Medulla oblongata (tissue), 1 donor: ENCODE measurements at regions not wholly inside any gene's neighbourhood (a gene's known extent, or its start where the extent isn't known, plus 50 kb on each side); places are given as distances from the start of the nearest gene placed in this dataset.

Source experiments
- DNase-seq: peaks from one replicate; pipeline ENCODE4 v3.0.0-alpha.2; 2015; ENCODE audit errors: extremely low spot score

DNA sequence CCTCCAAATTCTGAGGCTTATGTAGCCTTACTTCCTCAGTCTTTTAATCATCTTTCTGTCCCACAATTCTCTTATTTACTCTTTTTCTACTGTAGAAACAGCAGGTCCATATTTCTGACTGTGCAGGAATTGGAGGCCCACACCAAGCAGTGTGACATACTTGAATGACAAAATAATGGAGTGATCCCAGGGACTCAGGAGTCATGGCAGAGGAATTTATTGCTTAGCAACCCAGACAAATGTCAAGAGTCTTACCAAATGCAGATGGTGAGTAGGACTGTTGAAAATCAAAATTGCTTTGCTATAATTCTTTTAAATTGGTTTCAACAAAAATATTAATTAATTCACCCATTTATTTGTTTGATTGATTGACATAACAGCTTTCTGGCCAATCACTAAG lies 59.9 kb downstream of the HTR1B start:
- DNase-seq, result no peak

DNA sequence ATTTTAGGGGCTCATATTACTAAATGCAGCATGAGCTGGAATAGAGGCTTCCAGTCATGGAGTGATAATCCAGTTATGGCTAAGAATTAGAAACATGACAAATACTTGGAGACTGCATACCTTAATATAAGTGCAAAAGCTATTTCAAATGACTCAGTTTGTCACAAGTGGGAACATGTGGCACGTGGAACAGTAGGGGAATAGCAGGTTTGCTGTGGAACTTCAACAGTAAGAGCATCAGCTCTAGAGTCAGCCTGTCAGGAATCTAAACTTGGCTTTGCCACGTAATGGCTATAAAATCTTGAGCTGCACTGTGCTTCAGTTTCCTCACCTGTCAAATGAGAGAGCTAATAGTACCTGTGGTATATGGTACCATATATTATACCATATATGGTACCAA lies 62.1 kb downstream of the HTR1B start:
- no peak for DNase-seq

DNA sequence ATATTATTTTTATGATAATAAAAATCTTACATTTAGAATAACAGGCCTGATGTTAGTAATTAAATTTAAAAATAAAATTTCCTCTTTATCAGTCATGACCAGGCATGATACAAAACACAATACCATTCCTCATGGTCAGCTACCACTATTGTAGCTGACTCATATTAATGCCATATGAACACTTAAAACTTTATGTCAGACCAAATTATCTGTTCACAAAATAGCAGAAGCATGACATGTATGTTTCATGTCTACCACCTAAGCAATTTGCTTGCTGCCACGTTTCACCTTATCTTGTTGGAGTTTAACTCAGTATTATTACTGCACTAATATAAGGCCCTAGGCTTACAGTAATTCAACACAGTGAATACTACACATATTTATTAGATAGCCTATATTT lies 65.7 kb downstream of the HTR1B start:
- DNase-seq, result no peak

DNA sequence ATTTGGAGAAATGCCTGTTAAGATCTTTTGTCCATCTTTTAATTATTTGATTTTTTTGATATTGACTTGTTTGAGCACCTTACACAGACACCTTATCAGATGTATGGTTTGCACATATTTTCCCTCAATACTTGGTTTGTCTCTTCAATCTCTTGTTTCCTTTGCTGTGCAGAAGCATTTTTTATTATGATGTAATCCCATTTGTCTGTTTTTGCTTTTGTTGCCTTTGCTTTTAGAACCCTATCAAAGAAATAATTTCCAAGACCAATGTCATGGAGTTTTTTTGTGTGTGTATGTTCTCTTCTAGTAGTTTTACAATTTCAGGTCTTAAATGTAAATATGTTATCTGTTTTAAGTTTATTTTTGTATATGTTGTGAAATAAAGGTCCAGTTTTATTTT lies 73.9 kb downstream of the HTR1B start:
- no peak for DNase-seq

DNA sequence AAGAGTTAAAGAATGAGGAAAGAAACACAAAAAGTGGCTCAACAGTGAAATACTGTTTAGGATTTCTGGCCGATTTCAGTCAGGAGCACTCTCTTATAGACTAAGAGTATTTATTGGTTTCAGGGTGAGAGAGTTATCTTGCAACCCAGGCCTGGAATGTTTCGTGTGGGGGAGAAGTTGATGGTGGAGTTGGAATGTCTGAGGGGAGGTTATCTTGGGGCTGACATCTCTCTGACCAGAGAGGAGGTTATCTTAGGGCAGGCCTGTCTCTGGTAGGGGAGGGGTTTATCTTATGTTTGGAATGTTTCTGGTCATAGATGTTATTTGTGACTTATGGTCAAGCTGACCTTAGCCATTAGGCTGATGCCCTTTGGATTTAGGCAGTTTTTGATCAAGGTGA lies 80.3 kb downstream of the HTR1B start:
- DNase-seq, result no peak

DNA sequence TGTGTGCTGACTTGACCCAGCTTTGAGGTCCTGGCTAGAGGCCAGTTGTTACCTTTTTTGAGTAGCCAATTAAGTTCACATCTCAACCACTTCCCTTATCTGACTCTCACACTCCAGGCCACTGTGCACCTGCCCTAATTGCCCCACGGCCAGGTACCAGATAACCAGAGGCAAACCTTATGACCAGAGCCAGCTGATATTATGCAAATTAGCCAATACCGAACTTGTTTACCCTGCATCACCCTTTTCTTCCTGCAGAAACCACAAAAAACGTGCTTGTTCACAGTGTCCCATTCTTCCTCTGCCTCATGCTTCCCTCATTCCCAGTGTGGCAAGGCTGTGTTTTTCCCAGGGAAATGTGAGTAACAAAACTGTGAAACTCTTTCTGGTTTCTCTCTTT lies 89.3 kb downstream of the HTR1B start:
- DNase-seq, result no peak

DNA sequence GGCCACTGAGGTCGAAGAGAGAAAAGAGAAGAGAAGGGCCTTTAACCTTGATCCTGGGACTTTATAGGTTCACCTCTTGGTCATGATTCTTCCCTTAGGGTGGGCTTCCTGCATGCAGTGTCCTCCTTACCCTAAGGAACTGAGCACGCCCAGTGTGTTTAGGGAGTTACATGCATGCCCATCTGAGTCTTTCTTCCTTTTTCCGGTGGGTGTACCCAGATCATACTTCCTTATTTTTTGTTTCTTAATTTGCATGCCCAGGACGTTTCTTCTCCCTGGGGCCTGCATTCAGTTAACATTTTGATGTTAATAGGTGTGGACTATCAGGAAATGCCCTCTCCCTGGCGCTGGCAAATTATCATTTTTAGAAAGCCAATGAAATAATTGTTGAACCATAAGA lies 91.5 kb downstream of the HTR1B start:
- DNase-seq, result no peak

DNA sequence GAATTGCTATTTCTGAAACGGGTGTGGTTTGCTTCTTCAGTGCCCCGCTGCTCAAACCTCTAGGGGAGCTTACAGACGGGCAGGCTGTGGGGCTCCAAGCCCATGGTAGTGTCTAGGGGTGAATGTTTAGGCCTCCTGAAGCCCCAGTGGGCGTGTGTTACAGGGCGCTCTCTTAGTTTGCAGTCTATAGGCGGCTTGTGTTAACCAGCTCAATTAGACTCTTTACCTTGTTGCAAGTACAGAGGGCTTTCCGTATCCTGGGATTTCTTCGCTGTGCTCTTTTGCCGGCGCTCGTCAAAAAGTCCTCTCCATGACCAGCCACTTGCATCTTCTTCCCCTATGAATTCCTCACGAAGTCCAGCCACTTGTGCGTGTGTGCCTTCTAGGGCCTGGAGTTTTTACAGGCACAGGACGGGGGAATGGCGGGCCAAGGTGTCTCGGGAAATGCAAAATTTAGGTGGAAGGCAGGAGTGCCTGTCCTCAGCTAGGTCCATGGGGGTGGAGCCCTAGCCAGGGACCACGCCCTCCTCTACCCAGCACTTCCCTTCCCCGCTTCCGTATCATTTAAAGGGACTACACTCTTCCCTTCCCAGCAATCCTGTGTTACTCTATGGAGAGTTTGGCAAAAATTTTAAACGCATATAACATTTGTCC lies 94.5 kb downstream of the HTR1B start:
- DNase-seq, result peak; percentile 6

DNA sequence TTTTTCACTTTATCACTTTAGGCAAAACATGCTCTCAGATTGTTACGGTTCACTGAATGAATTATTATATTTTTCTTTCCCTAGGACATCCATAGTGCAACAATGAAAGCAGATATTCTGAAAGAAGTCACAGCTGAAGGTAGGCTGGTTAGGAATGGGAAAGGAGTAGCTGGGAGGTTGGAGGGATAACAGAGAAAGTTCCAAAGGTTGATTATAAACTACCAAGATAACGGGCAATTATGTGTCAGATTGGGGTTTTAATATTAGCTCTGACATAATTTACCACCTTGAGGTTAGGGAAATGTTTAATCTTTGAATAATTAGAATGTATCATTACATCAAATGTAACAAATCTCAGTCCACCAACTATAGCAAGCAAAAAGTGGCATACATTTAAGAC lies 96.5 kb downstream of the HTR1B start:
- no peak for DNase-seq

DNA sequence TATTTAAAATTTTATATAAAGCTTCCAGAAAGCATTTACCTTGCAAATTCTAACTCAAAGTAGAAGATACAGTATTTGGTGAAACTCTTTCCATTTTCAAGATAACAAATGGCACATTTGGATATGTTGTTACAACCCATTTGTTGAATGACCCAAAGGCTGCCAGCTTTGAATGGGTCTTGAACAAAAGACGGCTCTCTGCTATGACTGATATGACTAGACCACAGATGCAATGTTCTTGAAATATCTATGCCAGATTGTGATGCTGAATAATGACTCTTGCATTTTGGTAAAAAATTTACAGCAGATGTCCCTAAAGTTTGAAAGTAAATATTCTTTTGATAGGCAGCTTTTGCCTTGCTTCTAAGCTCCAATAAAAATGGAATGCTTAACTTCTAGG lies 99.6 kb downstream of the HTR1B start:
- no peak for DNase-seq

DNA sequence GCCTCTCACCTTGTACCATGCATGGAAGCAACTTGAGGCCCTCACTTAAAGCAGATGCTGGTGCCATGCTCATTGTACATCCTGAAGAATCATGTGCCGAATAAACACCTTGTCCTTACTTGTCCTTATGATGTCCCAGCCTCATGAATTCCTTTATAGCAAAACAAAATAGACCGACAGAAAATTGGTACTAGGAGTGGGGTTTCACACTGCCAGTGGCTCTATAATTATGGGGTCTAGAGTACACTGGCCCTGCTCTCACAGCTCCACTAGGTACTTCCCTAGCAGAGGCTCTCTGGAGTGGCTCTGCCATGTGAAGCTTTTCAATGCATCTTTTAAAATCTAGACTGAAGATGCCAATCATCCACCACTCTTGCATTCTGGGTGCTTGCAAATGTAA lies 101.2 kb downstream of the HTR1B start:
- DNase-seq, result no peak

DNA sequence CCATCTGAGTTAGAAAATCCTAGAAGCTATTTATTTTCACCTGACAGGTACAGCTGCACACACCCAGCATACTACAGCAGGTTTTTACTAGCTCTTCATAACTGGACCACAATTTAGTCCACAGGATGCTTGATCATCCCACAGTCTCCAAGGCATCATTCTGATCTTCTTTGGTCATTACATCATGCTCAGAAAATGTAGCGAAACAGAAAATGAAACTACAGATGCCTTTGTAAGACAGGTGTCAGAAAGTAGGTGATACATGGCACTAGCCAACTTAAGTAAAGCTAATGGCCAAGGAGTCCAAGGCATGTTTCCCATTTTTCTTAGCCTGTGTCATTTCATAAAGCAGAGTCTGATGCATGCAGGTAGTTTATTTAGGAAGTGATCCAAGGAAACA lies 102.3 kb downstream of the HTR1B start:
- no peak for DNase-seq

DNA sequence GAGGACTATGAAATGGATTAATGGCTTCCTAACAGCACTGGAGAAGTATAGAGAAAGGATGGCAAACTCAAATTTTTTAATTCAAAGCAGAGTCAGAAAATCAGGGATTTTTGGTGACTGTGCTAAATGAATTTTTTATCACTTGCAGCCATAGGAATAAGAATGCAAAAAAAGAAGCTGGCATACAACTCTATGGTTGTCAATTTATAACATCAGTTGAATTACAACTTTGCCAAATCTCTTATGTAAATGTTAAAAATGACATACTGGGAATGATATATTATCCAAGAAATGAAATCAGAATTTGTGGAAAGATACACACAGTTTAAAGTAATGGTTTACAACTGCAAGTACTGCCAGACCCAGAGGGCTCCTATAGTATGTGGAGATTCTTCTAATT lies 106.5 kb downstream of the HTR1B start:
- DNase-seq, result no peak

DNA sequence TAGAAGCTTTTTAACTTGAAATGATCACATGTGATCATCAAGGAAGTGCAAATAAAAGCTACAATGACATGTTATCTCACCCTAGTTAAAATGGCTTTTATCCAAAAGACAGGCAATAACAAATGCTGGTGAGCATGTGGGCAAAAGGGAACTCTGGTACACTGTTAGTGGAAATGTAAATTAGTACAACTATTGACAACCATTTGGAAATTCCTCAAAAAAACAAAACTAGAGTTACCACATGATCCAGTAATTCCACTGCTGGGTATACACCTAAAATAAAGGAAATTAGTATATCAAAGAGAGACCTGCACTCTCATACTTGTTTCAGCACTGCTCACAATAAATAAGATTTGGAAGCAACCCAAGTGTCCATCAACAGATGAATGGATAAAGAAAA lies 108.7 kb downstream of the HTR1B start:
- DNase-seq, result no peak

DNA sequence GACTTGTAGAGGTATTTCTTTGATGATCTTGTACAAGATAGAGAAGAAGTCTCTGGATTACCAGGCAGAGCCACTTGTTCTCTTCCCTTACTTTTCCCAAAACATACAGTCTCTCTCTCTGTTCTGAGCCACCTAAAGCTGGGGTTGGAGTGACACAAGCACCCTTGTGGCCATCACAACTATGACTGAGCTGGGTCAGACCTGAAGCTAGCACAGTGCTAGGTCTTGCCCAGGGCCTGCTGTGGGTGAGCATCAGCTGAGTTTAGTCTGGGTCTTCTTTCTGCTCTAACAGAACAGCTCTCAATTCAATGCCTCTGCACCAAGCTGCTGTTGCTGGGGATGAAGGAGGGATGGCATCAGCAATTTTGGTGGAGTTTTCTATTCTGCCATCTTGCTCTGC lies 110.2 kb downstream of the HTR1B start:
- DNase-seq, result no peak

DNA sequence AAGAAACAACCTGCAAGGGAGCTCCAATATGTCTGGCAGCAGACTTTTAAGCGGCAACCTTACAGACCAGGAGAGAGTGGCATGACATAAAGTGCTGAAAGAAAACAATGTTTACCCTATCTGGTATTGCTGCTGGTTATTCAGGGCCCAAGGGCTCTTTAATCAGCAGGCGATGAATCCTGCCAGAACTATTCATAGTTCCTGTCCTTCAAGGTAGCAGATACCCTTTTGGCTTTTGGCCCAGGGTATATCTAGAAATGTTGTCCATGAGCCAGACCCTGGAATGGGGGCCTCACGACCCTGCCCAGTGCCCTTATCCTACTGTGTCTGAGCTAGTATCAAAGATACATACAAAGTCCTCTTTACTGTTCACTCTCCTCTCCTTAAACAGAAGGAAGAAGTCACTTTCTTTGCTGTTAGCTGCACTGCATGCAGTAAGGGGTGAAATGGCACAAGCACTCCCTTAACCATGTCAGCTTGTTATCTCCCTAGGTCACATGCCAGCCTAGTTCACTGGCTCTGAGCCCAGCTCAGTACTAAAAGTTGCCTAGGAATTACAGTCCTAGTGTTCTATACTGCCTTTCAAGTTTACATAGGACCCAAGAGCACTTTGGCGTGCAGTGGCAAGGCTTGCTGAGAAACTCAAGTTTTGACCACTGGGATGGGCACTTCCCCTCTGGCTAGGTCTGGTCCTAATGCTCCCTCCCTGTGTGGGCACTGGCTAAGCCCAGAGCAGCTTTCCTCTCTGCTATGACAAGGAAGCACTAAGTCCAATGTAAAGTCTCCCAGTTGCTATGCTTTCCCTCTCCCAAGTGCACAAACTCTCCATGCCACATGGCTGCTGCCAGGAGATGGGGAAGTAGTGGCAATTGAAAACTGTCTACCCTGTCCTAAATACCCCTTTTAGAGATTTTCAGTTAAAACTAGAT lies 122.0 kb downstream of the HTR1B start:
- no peak for DNase-seq

DNA sequence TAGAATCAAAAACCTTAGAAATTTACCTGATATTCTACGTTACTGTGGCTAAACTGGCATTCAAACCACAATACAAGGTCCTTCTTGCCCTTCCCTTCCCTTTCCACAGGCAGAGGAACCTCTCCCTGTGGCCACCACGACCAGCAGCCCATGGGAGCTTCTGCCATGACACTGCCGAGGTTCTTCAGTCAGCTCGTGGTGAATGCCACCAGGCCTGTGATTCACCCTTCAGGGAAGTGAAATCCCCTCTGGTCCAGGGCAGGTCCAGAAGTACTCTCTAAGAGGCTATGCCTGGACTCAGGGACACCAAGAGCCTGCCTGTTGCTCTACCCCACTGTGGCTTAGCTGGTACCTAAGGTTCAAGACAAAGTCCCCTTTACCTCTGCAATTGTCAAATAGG lies 123.0 kb downstream of the HTR1B start:
- DNase-seq, result no peak

DNA sequence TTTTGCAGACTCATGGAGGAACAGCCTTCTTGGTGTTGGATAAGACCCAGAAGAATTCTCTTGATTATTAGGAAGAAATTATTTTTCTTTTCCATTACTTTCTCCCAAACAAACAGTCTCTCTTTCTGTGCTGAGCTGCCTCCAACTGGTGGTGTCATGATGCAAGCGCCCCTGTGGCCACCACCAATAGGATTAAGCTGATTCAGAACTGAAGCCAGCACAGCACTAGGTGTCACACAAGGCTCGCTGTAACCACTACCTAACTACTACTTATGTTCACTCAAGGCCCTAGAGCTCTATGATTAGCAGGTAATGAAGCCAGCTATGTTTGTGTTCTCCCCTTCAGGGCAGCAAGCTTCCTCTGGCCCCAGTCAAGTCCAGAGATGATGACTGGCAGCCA lies 123.4 kb downstream of the HTR1B start:
- no peak for DNase-seq

DNA sequence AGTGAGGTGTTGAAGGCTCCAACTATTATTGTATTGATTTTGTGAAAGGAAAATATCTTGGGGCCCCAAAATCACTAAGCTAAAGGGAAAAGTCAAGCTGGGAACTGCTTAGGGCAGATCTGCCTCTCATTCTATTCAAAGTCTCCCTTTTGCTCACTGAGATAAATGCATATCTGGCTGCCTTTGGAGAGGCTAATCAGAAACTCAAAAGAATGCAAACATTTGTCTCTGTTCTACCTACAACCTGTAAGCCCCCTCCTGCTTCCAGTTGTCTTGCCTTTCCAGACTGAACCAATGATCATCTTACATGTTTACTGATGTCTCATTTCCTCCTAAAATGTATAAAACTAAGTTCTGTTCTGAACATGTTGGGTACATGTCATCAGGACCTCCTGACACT lies 125.9 kb downstream of the HTR1B start:
- no peak for DNase-seq

DNA sequence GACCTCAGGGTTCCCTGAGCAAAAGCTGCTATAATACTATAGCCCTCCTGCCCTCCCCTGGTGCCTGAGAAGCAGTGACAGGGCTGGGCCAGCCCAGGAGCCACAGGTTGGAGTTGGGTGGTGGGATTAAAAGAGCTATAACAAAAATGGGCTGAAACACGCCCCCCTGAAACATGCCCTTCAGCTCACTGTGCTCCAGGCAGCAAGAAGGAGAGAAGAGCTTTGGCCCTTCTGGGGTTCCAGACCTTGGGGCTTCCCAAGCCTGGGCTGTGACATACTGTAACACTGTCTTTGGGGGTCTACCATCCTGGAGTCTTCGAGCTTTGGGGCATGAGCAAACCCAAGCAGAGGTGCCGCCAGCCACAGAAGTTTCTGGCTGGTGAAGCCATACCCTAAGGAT lies 129.2 kb downstream of the HTR1B start:
- DNase-seq, result no peak

DNA sequence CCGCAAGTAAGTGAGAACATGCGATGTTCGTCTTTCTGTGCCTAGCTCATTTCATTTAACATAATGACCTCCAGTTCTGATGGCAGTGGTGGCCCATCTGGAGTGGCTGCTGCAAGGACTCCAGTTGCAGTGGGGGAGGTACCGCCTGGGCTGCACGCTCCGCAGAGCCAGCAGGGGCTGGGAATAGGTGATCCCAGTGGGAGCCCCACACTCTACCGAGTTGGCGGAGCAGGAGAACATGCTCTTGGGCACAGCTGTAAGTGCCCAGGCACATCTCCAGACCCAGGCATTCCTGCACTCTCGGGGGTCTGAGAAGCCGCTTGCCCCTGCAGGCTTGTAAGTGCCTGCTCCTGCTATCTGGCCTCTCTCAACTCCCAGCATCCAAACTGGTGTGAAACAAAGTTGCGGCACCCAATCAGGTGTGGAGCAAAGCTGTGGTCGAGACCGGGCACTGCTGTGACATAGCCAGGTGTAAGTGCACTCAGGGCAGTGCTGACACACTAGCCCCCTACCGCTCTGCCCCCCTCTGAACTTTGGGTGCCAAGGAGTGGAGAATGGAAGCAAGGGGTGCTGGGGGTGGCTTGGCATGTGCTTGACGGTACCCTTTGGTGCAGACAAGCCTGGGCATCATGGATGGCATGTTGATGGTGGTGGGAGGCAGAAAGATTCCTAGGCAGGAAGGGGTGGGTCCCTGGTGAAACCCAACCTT lies 130.2 kb downstream of the HTR1B start:
- DNase-seq, result no peak

DNA sequence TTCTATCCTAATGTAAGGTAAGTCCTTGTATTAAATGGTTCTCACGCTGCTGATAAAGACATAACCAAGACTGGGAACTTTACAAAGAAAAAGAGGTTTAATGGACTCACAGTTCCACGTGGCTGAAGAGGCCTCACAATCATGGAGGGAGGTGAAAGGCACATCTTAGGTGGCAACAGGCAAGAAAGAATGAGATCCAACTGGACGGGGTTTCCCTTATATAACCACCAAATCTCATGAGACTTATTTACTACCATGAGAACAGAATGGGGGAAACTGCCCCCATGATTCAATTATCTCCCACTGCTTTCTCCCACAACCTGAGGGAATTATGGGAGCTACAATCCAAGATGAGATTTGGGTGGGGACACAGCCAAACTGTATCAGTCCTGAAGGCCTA lies 136.6 kb downstream of the HTR1B start:
- DNase-seq, result no peak

DNA sequence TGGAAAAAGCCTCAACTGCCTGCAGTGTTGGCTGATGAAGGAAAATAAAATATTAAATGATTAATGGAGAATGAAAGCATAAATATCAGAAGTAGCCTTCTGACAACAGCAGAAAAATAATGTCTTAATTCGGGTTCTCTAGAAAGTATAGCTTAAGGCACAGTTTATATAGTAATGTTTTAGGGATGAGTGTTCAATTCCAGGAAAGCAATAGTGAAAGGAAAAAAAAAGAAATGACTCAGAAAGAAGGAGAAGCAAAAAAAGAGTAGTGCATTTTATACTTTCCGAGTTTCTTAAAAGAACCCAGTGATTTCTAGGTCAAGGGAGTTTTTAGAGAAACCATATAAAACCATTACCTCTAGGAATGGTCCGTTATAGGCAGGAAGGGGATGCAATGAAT lies 137.3 kb downstream of the HTR1B start:
- DNase-seq, result no peak
